ENCODE measurements at regions not wholly inside any gene's neighbourhood (a gene's known extent, or its start where the extent isn't known, plus 50 kb on each side); places are given as distances from the start of the nearest gene placed in this dataset.
"Not testable (repeated sequence)": the region's sequence is repeated elsewhere in the genome, so short reads cannot be mapped to it uniquely, and the experiment has no call there.

- TF ChIP-seq, protein P1, sequence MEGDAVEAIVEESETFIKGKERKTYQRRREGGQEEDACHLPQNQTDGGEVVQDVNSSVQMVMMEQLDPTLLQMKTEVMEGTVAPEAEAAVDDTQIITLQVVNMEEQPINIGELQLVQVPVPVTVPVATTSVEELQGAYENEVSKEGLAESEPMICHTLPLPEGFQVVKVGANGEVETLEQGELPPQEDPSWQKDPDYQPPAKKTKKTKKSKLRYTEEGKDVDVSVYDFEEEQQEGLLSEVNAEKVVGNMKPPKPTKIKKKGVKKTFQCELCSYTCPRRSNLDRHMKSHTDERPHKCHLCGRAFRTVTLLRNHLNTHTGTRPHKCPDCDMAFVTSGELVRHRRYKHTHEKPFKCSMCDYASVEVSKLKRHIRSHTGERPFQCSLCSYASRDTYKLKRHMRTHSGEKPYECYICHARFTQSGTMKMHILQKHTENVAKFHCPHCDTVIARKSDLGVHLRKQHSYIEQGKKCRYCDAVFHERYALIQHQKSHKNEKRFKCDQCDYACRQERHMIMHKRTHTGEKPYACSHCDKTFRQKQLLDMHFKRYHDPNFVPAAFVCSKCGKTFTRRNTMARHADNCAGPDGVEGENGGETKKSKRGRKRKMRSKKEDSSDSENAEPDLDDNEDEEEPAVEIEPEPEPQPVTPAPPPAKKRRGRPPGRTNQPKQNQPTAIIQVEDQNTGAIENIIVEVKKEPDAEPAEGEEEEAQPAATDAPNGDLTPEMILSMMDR (IDR thresholded peaks at IDR 0.05), result no peak
- intact Hi-C loops (cut with DNase I, micrococcal nuclease), result no loop called here
- Histone ChIP-seq H3K36me3 (ENCODE audit: low read depth) (no peaks in the 10 kb centered on the region), H3K4me3 (no peak overlapping the region), H3K9me3 (no peaks in the 10 kb centered on the region), H3K4me1 (ENCODE audit: low read depth) (no peaks in the 10 kb centered on the region)
- no peak for ATAC-seq
- DNase-seq, result no peak
These were observed 168.7 kb downstream of the C12orf75 start for GRCh38 chr12:105499205-105499604.

- intact Hi-C loops (cut with DNase I, micrococcal nuclease); H3K4me3 ChIP-seq; ATAC-seq: not testable (repeated sequence)
These were observed 170.2 kb downstream of the C12orf75 start for GRCh38 chr12:105500676-105501075.

DNA sequence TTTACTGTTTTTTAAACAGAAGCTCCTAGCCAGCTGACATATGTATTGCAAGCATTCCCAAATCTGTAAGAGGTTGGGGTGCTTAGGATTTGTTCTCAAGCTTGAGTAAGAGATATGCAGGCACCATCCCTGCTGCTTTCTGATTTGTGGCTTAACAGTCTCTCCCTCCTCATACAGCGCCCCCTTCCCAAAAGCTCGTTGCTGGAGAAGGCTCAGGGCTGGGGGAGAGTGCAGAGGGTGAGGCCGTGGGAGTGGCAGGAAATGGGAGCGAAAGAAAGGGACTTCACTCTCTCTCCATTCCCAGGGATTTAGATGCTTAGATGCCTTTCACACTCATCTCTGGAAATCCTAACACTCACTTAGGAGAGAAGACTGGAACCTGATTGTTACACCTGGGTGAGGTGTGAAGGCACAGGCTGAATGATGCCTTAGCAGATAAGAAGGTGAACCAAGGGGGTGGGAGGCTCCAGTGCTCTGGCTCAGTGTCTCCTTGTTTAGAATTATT is 172.0 kb downstream of the C12orf75 start:
- intact Hi-C loops (cut with DNase I, micrococcal nuclease), result no loop called here
- ATAC-seq (no peak), DNase-seq (no peak)
- Histone ChIP-seq H3K4me1 (ENCODE audit: low read depth) (no peaks in the 10 kb centered on the region), H3K9me3 (no peaks in the 10 kb centered on the region), H3K4me3 (no peak overlapping the region), H3K36me3 (ENCODE audit: low read depth) (no peaks in the 10 kb centered on the region)
- TF ChIP-seq, protein P1 (IDR thresholded peaks at IDR 0.05), result no peak

More at GRCh38 chr12:105500676-105501075, 170.2 kb downstream of the C12orf75 start:
- not testable (repeated sequence) for DNase-seq; H3K9me3 ChIP-seq; H3K4me1 ChIP-seq (ENCODE audit: low read depth); H3K36me3 ChIP-seq (ENCODE audit: low read depth)

DNA sequence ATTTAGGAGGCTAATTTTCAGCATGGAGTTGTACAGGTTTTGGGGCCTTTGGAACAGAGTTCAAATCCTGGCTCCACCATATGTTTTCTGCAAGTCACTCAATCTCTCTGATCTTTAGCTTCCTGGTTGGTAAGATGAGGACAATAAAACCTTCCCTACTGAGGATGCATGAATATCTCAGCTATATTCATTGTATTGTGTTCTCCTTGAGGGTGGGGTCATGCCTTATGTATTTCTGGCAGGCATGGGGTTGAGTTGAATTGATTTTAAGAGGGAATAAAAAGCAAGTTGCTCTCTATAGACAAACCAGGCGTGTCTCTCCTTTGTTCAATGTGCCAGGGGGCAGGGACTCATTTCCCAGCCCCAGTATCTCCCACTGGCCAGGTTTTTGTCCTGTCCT is 173.1 kb downstream of the C12orf75 start:
- TF ChIP-seq, protein P1 (IDR thresholded peaks at IDR 0.05), result no peak
- Histone ChIP-seq H3K9me3 (no peaks in the 10 kb centered on the region), H3K4me3 (no peak overlapping the region), H3K4me1 (ENCODE audit: low read depth) (no peaks in the 10 kb centered on the region), H3K36me3 (ENCODE audit: low read depth) (no peaks in the 10 kb centered on the region)
- intact Hi-C loops (cut with DNase I, micrococcal nuclease), result no loop called here
- ATAC-seq, result no peak
- no peak for DNase-seq

- Histone ChIP-seq H3K4me3 (no peak overlapping the region), H3K36me3 (ENCODE audit: low read depth) (no peaks in the 10 kb centered on the region), H3K9me3 (no peaks in the 10 kb centered on the region), H3K4me1 (ENCODE audit: low read depth) (no peaks in the 10 kb centered on the region)
- TF ChIP-seq, protein P1 (IDR thresholded peaks at IDR 0.05), result no peak
- DNase-seq (no peak), ATAC-seq (no peak)
- intact Hi-C loops (cut with DNase I, micrococcal nuclease), result no loop called here
These were observed 173.8 kb downstream of the C12orf75 start for GRCh38 chr12:105504286-105504685.

- Histone ChIP-seq H3K9me3 (no peaks in the 10 kb centered on the region), H3K4me1 (ENCODE audit: low read depth) (no peaks in the 10 kb centered on the region), H3K4me3 (no peak overlapping the region), H3K36me3 (ENCODE audit: low read depth) (no peaks in the 10 kb centered on the region)
- TF ChIP-seq, protein P1 (IDR thresholded peaks at IDR 0.05), result no peak
- intact Hi-C loops (cut with DNase I, micrococcal nuclease), result no loop called here
- ATAC-seq (no peak), DNase-seq (no peak)
These were observed 176.3 kb downstream of the C12orf75 start for GRCh38 chr12:105506678-105507310.

All from mucosa of descending colon (tissue), 3 donors.